ENCODE measurements at regions not wholly inside any gene's neighbourhood (a gene's known extent, or its start where the extent isn't known, plus 50 kb on each side); places are given as distances from the start of the nearest gene placed in this dataset.

- no peaks in the 10 kb centered on the region for H3K27me3 Mint-ChIP-seq
- H3K4me1 Mint-ChIP-seq (ENCODE audit: low read depth): no peaks in the 10 kb centered on the region
- DNase-seq: no peak
- no peak for TF ChIP-seq CTCF (IDR thresholded peaks at IDR 0.05)
- ChIA-PET POLR2A (no interaction called here), CTCF (no interaction called here)
- ATAC-seq: no peak
- no peak overlapping the region for H3K27ac Mint-ChIP-seq
- H3K4me3 Mint-ChIP-seq: no peak overlapping the region
- intact Hi-C loops (cut with micrococcal nuclease): no loop called here
- no peaks in the 10 kb centered on the region for H3K36me3 Mint-ChIP-seq (ENCODE audit: low read depth)
- peaks cover 2% of the 10 kb centered on the region for H3K9me3 Mint-ChIP-seq
Observed at GRCh38 chr2:125746321-125747164, 909.4 kb upstream of the GYPC start.

GRCh38 chr2:125747165-125747425 lies 908.9 kb upstream of the GYPC start:
- no peak for ATAC-seq
- no peak for TF ChIP-seq CTCF (IDR thresholded peaks at IDR 0.05)
- intact Hi-C loops (cut with micrococcal nuclease): no loop called here
- Mint-ChIP-seq H3K4me3 (no peak overlapping the region), H3K27me3 (no peaks in the 10 kb centered on the region), H3K36me3 (ENCODE audit: low read depth) (no peaks in the 10 kb centered on the region), H3K27ac (no peak overlapping the region), H3K9me3 (peaks cover 2% of the 10 kb centered on the region), H3K4me1 (ENCODE audit: low read depth) (no peaks in the 10 kb centered on the region)
- POLR2A ChIA-PET: no interaction called here
- DNase-seq: no peak
- CTCF ChIA-PET: no interaction called here

- CTCF ChIA-PET: no interaction called here
- POLR2A ChIA-PET: no interaction called here
- DNase-seq (no peak), ATAC-seq (no peak)
- Mint-ChIP-seq H3K9me3 (no peaks in the 10 kb centered on the region), H3K27ac (no peak overlapping the region), H3K27me3 (no peaks in the 10 kb centered on the region), H3K4me3 (no peak overlapping the region), H3K36me3 (ENCODE audit: low read depth) (no peaks in the 10 kb centered on the region), H3K4me1 (ENCODE audit: low read depth) (no peaks in the 10 kb centered on the region)
- TF ChIP-seq CTCF (IDR thresholded peaks at IDR 0.05): no peak
- intact Hi-C loops (cut with micrococcal nuclease): no loop called here
Observed at GRCh38 chr2:125756431-125756830, 899.5 kb upstream of the GYPC start.

GRCh38 chr2:125796784-125797183 lies 859.2 kb upstream of the GYPC start:
- H3K4me1 Mint-ChIP-seq (ENCODE audit: low read depth): no peaks in the 10 kb centered on the region
- intact Hi-C loops (cut with micrococcal nuclease): no loop called here
- DNase-seq (no peak), ATAC-seq (no peak)
- H3K9me3 Mint-ChIP-seq: peaks cover 5% of the 10 kb centered on the region
- ChIA-PET POLR2A (no interaction called here), CTCF (no interaction called here)
- H3K27me3 Mint-ChIP-seq: no peaks in the 10 kb centered on the region
- no peak overlapping the region for H3K27ac Mint-ChIP-seq
- no peak for TF ChIP-seq CTCF (IDR thresholded peaks at IDR 0.05)
- H3K4me3 Mint-ChIP-seq: no peak overlapping the region
- no peaks in the 10 kb centered on the region for H3K36me3 Mint-ChIP-seq (ENCODE audit: low read depth)

- DNase-seq (no peak), ATAC-seq (no peak)
- ChIA-PET POLR2A (no interaction called here), CTCF (no interaction called here)
- Mint-ChIP-seq H3K4me3 (no peak overlapping the region), H3K4me1 (ENCODE audit: low read depth) (no peaks in the 10 kb centered on the region), H3K9me3 (peaks cover 5% of the 10 kb centered on the region), H3K27me3 (no peaks in the 10 kb centered on the region), H3K36me3 (ENCODE audit: low read depth) (no peaks in the 10 kb centered on the region), H3K27ac (no peak overlapping the region)
- intact Hi-C loops (cut with micrococcal nuclease): no loop called here
- TF ChIP-seq CTCF (IDR thresholded peaks at IDR 0.05): no peak
Observed at GRCh38 chr2:125797192-125797591, 858.8 kb upstream of the GYPC start.

Measured in activated CD8-positive, alpha-beta T cell treated with anti-CD3 and anti-CD28 coated beads for 36 hours (primary cell).